HL-60 (cell line): ENCODE measurements at regions not wholly inside any gene's neighbourhood (a gene's known extent, or its start where the extent isn't known, plus 50 kb on each side); places are given as distances from the start of the nearest gene placed in this dataset.

Experiments
- CTCF ChIP-seq: IDR thresholded peaks from one replicate; pipeline ENCODE4 v1.5.1; 2011; ENCODE audit warnings: low read length, control low read depth, inconsistent platforms; ENCODE audit not compliant: insufficient read depth
- GABPA ChIP-seq: IDR thresholded peaks from 2 replicates; pipeline ENCODE4 v1.6.1; 2012; ENCODE audit warnings: low read depth
- POLR2AphosphoS5 ChIP-seq: IDR thresholded peaks from 2 replicates; pipeline ENCODE4 v1.6.1; 2012; ENCODE audit warnings: low read depth
- REST ChIP-seq: IDR thresholded peaks from 2 replicates; pipeline ENCODE4 v1.6.1; 2012; ENCODE audit warnings: low read depth; ENCODE audit not compliant: insufficient replicate concordance
- SPI1 ChIP-seq: IDR thresholded peaks from 2 replicates; pipeline ENCODE4 v1.6.1; 2012; ENCODE audit warnings: low read depth, mild to moderate bottlenecking, borderline replicate concordance

GRCh38 chr3:63762180-63762579 lies 56.9 kb upstream of the C3orf49 start:
- no peak for TF ChIP-seq CTCF
- no peak for TF ChIP-seq SPI1
- TF ChIP-seq REST, result no peak
- no peak for TF ChIP-seq GABPA
- no peak for TF ChIP-seq POLR2AphosphoS5
